A549 (cell line): ENCODE measurements at regions not wholly inside any gene's neighbourhood (a gene's known extent, or its start where the extent isn't known, plus 50 kb on each side); places are given as distances from the start of the nearest gene placed in this dataset.

Source experiments
- ATAC-seq, 2 experiments: fragments of 200-7000 bp in 1 of 2; fragments of >200 bp in 1 of 2; cut with Nextera tagmentation in 1 of 2; cut with Tn5 transposase in 1 of 2; 3 replicates each; pipeline versions ENCODE4 v1.8.0 to v1.9.1; 2018 to 2020; ENCODE audit warnings: mild to moderate bottlenecking in 1 of 2, moderate library complexity in 1 of 2
- CTCF ChIA-PET: fragments of 300-600 bp; sonication (Branson Sonifier 250); formaldehyde crosslinking; extraction: SDS; loops from one replicate; lab custom pipeline; 2021; ENCODE audit warnings: antibody characterized with exemption, inconsistent platforms; lab: Yijun Ruan, JAX
- POLR2A ChIA-PET: fragments of 350-600 bp; formaldehyde crosslinking; extraction: SDS; loops from one replicate; lab custom pipeline; 2021; ENCODE audit warnings: antibody characterized with exemption, inconsistent platforms; lab: Yijun Ruan, JAX
- DNase-seq, 2 experiments: peaks; one replicate each; pipeline versions ENCODE4 v3.0.0 to v3.0.0-alpha.2; 2011 to 2016; ENCODE audit warnings: low read depth in 1 of 2, low spot score in 1 of 2
- FAIRE-seq: peaks from 2 replicates; lab custom pipeline; 2011; peaks lifted over from hg19 to GRCh38; lab: Jason Lieb, UNC
- H3K27ac ChIP-seq, 2 experiments: fragments of >200 bp; sonication (Bioruptor Twin); formaldehyde crosslinking; 3 replicates each; pipeline ENCODE4 v1.5.1; 2016 to 2017
- H3K4me1 ChIP-seq: fragments of >200 bp; sonication (Bioruptor Twin); formaldehyde crosslinking; 3 replicates; pipeline ENCODE4 v1.6.1; 2016
- H3K4me2 ChIP-seq: fragments of >200 bp; sonication (Bioruptor Twin); formaldehyde crosslinking; 3 replicates; pipeline ENCODE4 v1.6.1; 2016
- H3K4me3 ChIP-seq: fragments of >200 bp; sonication (Bioruptor Twin); formaldehyde crosslinking; 3 replicates; pipeline ENCODE4 v1.5.1; 2016
- H3K9me3 ChIP-seq: fragments of >200 bp; sonication (Bioruptor Twin); formaldehyde crosslinking; 3 replicates; pipeline ENCODE4 v1.6.1; 2016
- CBX8 ChIP-seq: fragments of 200-600 bp; sonication (generic); IDR thresholded peaks from 2 replicates; pipeline ENCODE4 v1.6.1; 2016
- CEBPB ChIP-seq, 2 experiments: fragments of >200 bp in 1 of 2; sonication (Bioruptor Twin) in 1 of 2; formaldehyde crosslinking in 1 of 2; IDR thresholded peaks; 2 replicates each; pipeline ENCODE4 v1.6.1; 2012 to 2016
- EHF ChIP-seq: fragments of 250-450 bp; sonication (Bioruptor Pico); IDR thresholded peaks from 2 replicates; pipeline ENCODE4 v1.5.0; 2020; ENCODE audit warnings: mild to moderate bottlenecking
- ELK1 ChIP-seq: fragments of 150-350 bp; IDR thresholded peaks from 2 replicates; pipeline ENCODE4 v1.6.1; 2014; ENCODE audit warnings: low read depth, mild to moderate bottlenecking, low read length
- EP300 ChIP-seq, 2 experiments: fragments of >200 bp; sonication (Bioruptor Twin); formaldehyde crosslinking; IDR thresholded peaks; 2 replicates in 1 of 2; 3 replicates in 1 of 2; pipeline ENCODE4 v1.6.1; 2016 to 2017
- FOSL2 ChIP-seq, 2 experiments: fragments of 450-650 bp in 1 of 2; fragments of >200 bp in 1 of 2; sonication (Bioruptor Twin) in 1 of 2; formaldehyde crosslinking; IDR thresholded peaks; 2 replicates each; pipeline versions ENCODE4 v1.5.0 to v1.6.1; 2016 to 2020; ENCODE audit warnings: mild to moderate bottlenecking in 1 of 2, moderate library complexity in 1 of 2
- HDAC2 ChIP-seq: fragments of 200-600 bp; sonication (generic); IDR thresholded peaks from 2 replicates; pipeline ENCODE4 v1.6.1; 2016
- HOXB5 ChIP-seq: fragments of 250-450 bp; sonication (Bioruptor Pico); IDR thresholded peaks from 2 replicates; pipeline ENCODE4 v1.5.0; 2020; ENCODE audit warnings: mild to moderate bottlenecking, moderate library complexity
- JUN ChIP-seq, 2 experiments: fragments of >200 bp; sonication (Bioruptor Twin); formaldehyde crosslinking; IDR thresholded peaks; 2 replicates in 1 of 2; 3 replicates in 1 of 2; pipeline ENCODE4 v1.6.1; 2016 to 2017
- MAFK ChIP-seq: fragments of 450-650 bp; IDR thresholded peaks from 2 replicates; pipeline ENCODE4 v1.6.1; 2014; ENCODE audit not compliant: partially characterized antibody
- MAZ ChIP-seq: fragments of 150-350 bp; IDR thresholded peaks from 2 replicates; pipeline ENCODE4 v1.6.1; 2014; ENCODE audit warnings: antibody characterized with exemption, low read depth, low read length, borderline replicate concordance
- NFE2L2 ChIP-seq: fragments of 150-350 bp; conservative IDR thresholded peaks from 2 replicates; pipeline ENCODE4 v1.6.1; 2014; ENCODE audit warnings: low read length
- NPAS2 ChIP-seq: fragments of 250-450 bp; sonication (Bioruptor Pico); IDR thresholded peaks from 2 replicates; pipeline ENCODE4 v1.8.0; 2022; ENCODE audit warnings: mild to moderate bottlenecking, moderate library complexity, borderline replicate concordance
- POLR2A ChIP-seq: IDR thresholded peaks from 2 replicates; pipeline ENCODE4 v1.6.1; 2012; ENCODE audit warnings: mild to moderate bottlenecking, low read length
- RCOR1 ChIP-seq: fragments of 150-350 bp; IDR thresholded peaks from 2 replicates; pipeline ENCODE4 v1.6.1; 2014; ENCODE audit warnings: antibody characterized with exemption, low read length, low read depth
- RFX5 ChIP-seq: fragments of 450-650 bp; IDR thresholded peaks from 2 replicates; pipeline ENCODE4 v1.7.1; 2014; ENCODE audit warnings: antibody characterized with exemption, mild to moderate bottlenecking, moderate library complexity
- RNF2 ChIP-seq: fragments of 200-600 bp; sonication (generic); IDR thresholded peaks from 2 replicates; pipeline ENCODE4 v1.6.1; 2016; ENCODE audit warnings: low read depth, mild to moderate bottlenecking, antibody characterized with exemption, moderate library complexity, borderline replicate concordance
- SREBF2 ChIP-seq: fragments of 450-650 bp; IDR thresholded peaks from 2 replicates; pipeline ENCODE4 v1.6.1; 2014; ENCODE audit warnings: mild to moderate bottlenecking, moderate library complexity
- ZNF302 ChIP-seq: fragments of 250-450 bp; sonication (Bioruptor Pico); IDR thresholded peaks from 2 replicates; pipeline ENCODE4 v1.9.0; 2021; ENCODE audit warnings: inconsistent platforms, mild to moderate bottlenecking, moderate library complexity
- WGBS: methylation state at CpG from one replicate; pipeline ENCODE4 v1.1.6; 2017; ENCODE audit errors: missing lambda C conversion rate; 5-methylcytosine and 5-hydroxymethylcytosine counted together
- TF ChIP-seq, protein P1 (sequence below): IDR thresholded peaks from 2 replicates; pipeline ENCODE4 v1.6.1; 2012
- TF ChIP-seq, protein P2 (sequence below): fragments of >200 bp; sonication (Bioruptor Twin); formaldehyde crosslinking; IDR thresholded peaks from 3 replicates; pipeline ENCODE4 v1.5.1; 2016
- TF ChIP-seq, protein P3 (sequence below): fragments of 450-650 bp; IDR thresholded peaks from 2 replicates; pipeline ENCODE4 v1.6.1; 2014; ENCODE audit warnings: antibody characterized with exemption

- no peak for TF ChIP-seq SREBF2
- TF ChIP-seq CBX8, result no peak
- no peak for TF ChIP-seq HDAC2
These were observed 1202.3 kb downstream of the NSUN3 start (continued) for GRCh38 chr3:95265129-95265528.

- Histone ChIP-seq H3K9me3 (no peaks in the 10 kb centered on the region), H3K27ac (no peak overlapping the region), H3K4me1 (no peaks in the 10 kb centered on the region), H3K4me3 (no peak overlapping the region), H3K4me2 (no peak overlapping the region)
- WGBS, result 83% methylated on average over 1 of the region's 1 CpG
- DNase-seq, result no peak
- POLR2A ChIA-PET, result no interaction called here
- no peak for ATAC-seq
- CTCF ChIA-PET, result no interaction called here
- TF ChIP-seq ELK1 (no peak), JUN (IDR thresholded peaks at IDR 0.05) (no peak)
- TF ChIP-seq, all 56 proteins: peak for 0
- FAIRE-seq, result no peak
These were observed 1208.5 kb downstream of the NSUN3 start for GRCh38 chr3:95271395-95271794.

DNA sequence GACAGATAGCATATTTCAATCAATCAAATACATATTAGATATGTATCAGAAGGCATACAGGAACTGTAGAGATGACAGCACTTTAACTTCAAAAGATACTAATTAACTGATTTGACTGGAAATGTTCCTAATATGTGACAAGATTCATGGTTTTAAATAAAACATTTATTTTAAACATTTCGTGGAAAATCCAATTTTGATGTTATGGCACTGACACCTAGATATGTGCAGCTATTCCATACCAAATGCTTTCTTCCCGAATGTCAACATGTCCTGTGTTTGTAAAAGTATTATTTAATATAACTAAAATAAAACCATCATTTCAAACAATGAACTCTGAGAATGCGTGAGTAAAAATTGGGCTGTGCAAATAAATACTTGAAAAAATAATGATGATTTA lies 1209.3 kb downstream of the NSUN3 start:
- TF ChIP-seq HOXB5 (no peak), ZNF302 (CRISPR knock-in tag) (no peak), MAZ (no peak), MAFK (no peak), EP300 (IDR thresholded peaks at IDR 0.05) (no peak), HDAC2 (no peak), EHF (CRISPR knock-in tag) (no peak), RNF2 (no peak), POLR2A (no peak), RFX5 (no peak), FOSL2 (IDR thresholded peaks at IDR 0.05) (no peak), FOSL2 (CRISPR knock-in tag; IDR thresholded peaks at IDR 0.05) (no peak), CBX8 (no peak), NPAS2 (CRISPR knock-in tag) (no peak), CEBPB (IDR thresholded peaks at IDR 0.05) (no peak), NFE2L2 (no peak)
- TF ChIP-seq, protein P1, sequence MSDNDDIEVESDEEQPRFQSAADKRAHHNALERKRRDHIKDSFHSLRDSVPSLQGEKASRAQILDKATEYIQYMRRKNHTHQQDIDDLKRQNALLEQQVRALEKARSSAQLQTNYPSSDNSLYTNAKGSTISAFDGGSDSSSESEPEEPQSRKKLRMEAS, result no peak
- TF ChIP-seq, protein P2, sequence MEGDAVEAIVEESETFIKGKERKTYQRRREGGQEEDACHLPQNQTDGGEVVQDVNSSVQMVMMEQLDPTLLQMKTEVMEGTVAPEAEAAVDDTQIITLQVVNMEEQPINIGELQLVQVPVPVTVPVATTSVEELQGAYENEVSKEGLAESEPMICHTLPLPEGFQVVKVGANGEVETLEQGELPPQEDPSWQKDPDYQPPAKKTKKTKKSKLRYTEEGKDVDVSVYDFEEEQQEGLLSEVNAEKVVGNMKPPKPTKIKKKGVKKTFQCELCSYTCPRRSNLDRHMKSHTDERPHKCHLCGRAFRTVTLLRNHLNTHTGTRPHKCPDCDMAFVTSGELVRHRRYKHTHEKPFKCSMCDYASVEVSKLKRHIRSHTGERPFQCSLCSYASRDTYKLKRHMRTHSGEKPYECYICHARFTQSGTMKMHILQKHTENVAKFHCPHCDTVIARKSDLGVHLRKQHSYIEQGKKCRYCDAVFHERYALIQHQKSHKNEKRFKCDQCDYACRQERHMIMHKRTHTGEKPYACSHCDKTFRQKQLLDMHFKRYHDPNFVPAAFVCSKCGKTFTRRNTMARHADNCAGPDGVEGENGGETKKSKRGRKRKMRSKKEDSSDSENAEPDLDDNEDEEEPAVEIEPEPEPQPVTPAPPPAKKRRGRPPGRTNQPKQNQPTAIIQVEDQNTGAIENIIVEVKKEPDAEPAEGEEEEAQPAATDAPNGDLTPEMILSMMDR, result no peak
- TF ChIP-seq, protein P3, sequence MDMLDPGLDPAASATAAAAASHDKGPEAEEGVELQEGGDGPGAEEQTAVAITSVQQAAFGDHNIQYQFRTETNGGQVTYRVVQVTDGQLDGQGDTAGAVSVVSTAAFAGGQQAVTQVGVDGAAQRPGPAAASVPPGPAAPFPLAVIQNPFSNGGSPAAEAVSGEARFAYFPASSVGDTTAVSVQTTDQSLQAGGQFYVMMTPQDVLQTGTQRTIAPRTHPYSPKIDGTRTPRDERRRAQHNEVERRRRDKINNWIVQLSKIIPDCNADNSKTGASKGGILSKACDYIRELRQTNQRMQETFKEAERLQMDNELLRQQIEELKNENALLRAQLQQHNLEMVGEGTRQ, result no peak
- ChIA-PET POLR2A (no interaction called here), CTCF (no interaction called here)
- Histone ChIP-seq H3K4me1 (no peaks in the 10 kb centered on the region), H3K27ac (no peak overlapping the region), H3K4me3 (no peak overlapping the region), H3K9me3 (no peaks in the 10 kb centered on the region), H3K4me2 (no peak overlapping the region)
- ATAC-seq (no peak), FAIRE-seq (no peak), DNase-seq (no peak)
- WGBS, result 46% methylated on average over 3 of the region's 3 CpGs

DNA sequence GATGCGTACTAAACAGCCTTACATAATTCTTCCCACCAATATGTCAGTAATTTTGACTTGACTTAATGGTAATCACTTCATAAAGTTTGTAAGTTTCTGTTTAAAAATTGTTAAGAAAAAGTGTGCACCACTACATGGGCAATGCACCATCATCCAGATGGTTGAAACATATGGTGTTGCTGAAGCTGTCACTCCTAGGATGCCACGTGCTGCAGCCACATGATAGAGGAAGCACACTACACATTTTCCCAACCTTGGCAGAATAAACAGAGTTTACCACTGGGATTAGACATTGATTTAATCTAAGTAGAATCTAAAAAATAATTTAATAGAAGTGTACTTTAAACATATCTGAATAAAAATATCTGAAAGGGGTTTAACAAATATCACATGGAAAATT lies 1209.9 kb downstream of the NSUN3 start:
- FAIRE-seq, result no peak
- CTCF ChIA-PET, result no interaction called here
- no peak for DNase-seq
- no peak for ATAC-seq
- H3K4me2 ChIP-seq, result no peak overlapping the region
- no peaks in the 10 kb centered on the region for H3K4me1 ChIP-seq
- no peak for TF ChIP-seq EHF (CRISPR knock-in tag)
- TF ChIP-seq ELK1, result no peak
- no peak for TF ChIP-seq NPAS2 (CRISPR knock-in tag)
- no peak for TF ChIP-seq RCOR1
- no peak for TF ChIP-seq CEBPB (IDR thresholded peaks at IDR 0.05)
- H3K4me3 ChIP-seq, result no peak overlapping the region
- POLR2A ChIA-PET, result no interaction called here
- no peaks in the 10 kb centered on the region for H3K9me3 ChIP-seq
- WGBS, result 70% methylated on average over 2 of the region's 2 CpGs
- H3K27ac ChIP-seq, result no peak overlapping the region
